Suprapubic skin (tissue), 4 donors: ENCODE measurements at regions not wholly inside any gene's neighbourhood (a gene's known extent, or its start where the extent isn't known, plus 50 kb on each side); places are given as distances from the start of the nearest gene placed in this dataset.

Experiments
- CTCF ChIP-seq, 2 donors: fragments of 200-600 bp in 1 of 2; fragments of 450-650 bp in 1 of 2; sonication (generic) in 1 of 2; IDR thresholded peaks; one replicate each; pipeline ENCODE4 v1.5.1; 2016 to 2019; ENCODE audit warnings: antibody characterized with exemption in 2 of 2, mild to moderate bottlenecking in 1 of 2, moderate library complexity in 1 of 2
- EP300 ChIP-seq: sonication (generic); formaldehyde crosslinking; IDR thresholded peaks from one replicate; pipeline ENCODE4 v1.6.1; 2017; ENCODE audit warnings: antibody characterized with exemption
- POLR2A ChIP-seq, 2 donors: fragments of 450-650 bp; IDR thresholded peaks; one replicate each; pipeline ENCODE4 v1.6.1; 2017; ENCODE audit warnings: antibody characterized with exemption in 2 of 2, mild to moderate bottlenecking in 2 of 2, moderate library complexity in 2 of 2
- POLR2AphosphoS5 ChIP-seq, 3 donors: sonication (generic); formaldehyde crosslinking; IDR thresholded peaks; one replicate each; pipeline ENCODE4 v1.6.1; 2017; ENCODE audit warnings: antibody characterized with exemption in 3 of 3

- TF ChIP-seq CTCF (IDR thresholded peaks at IDR 0.05) (no peak), POLR2AphosphoS5 (IDR thresholded peaks at IDR 0.05) (no peak), POLR2A (IDR thresholded peaks at IDR 0.05) (no peak), EP300 (no peak)
Observed at GRCh38 chr12:124716208-124717130, 147.2 kb downstream of the SCARB1 start.
